CD4-positive, alpha-beta T cell (primary cell): ENCODE measurements at regions not wholly inside any gene's neighbourhood (a gene's known extent, or its start where the extent isn't known, plus 50 kb on each side); places are given as distances from the start of the nearest gene placed in this dataset. TPM values are rescaled to one million over a fixed set of nuclear protein-coding genes. Genes with fewer than 3 reads are reported as not detected.

ENCODE experiments used
- ATAC-seq: fragments of 200-7000 bp; cut with Tn5 transposase; one replicate; pipeline ENCODE4 v1.10.0; 2022; ENCODE audit warnings: mild to moderate bottlenecking; ENCODE audit not compliant: poor library complexity
- CTCF ChIA-PET: fragments of 350-600 bp; sonication (Branson Sonifier 250); formaldehyde crosslinking; loops from one replicate; lab custom pipeline; 2021; ENCODE audit warnings: antibody characterized with exemption, inconsistent platforms; lab: Charles Lee
- POLR2A ChIA-PET: fragments of 350-600 bp; sonication (Branson Sonifier 250); formaldehyde crosslinking; loops from one replicate; lab custom pipeline; 2021; ENCODE audit warnings: antibody characterized with exemption, inconsistent platforms; lab: Charles Lee
- DNase-seq, 14 experiments: peaks; one replicate each; pipeline ENCODE4 v3.0.0-alpha.2; 2013 to 2020; ENCODE audit warnings: mixed read lengths in 2 of 14
- H3K27ac ChIP-seq, 2 donors: one replicate each; pipeline versions ENCODE4 v1.5.1 to v1.7.0; 2013; ENCODE audit warnings: low read length in 2 of 2, low read depth in 1 of 2, mild to moderate bottlenecking in 1 of 2
- H3K27me3 ChIP-seq, 2 experiments: 1 replicate in 1 of 2; 2 replicates in 1 of 2; pipeline versions ENCODE4 v1.6.1 to v1.7.0; 2013; ENCODE audit warnings: low read length in 2 of 2, control low read depth in 1 of 2, mild to moderate bottlenecking in 1 of 2, moderate library complexity in 1 of 2; ENCODE audit not compliant: insufficient read depth in 2 of 2, control insufficient read depth in 1 of 2
- H3K36me3 ChIP-seq: one replicate; pipeline ENCODE4 v1.6.1; 2013; ENCODE audit warnings: low read length, control low read depth; ENCODE audit not compliant: insufficient read depth
- H3K4me1 ChIP-seq: one replicate; pipeline ENCODE4 v1.6.1; 2013; ENCODE audit warnings: low read length, control low read depth; ENCODE audit not compliant: insufficient read depth
- H3K4me3 ChIP-seq: one replicate; pipeline ENCODE4 v1.5.1; 2013; ENCODE audit warnings: mild to moderate bottlenecking, low read length, moderate library complexity
- H3K9me3 ChIP-seq, 2 experiments: 1 replicate in 1 of 2; 2 replicates in 1 of 2; pipeline versions ENCODE4 v1.6.1 to v1.7.0; 2013; ENCODE audit warnings: low read length in 2 of 2, mild to moderate bottlenecking in 2 of 2, control low read depth in 1 of 2, moderate library complexity in 1 of 2; ENCODE audit not compliant: control insufficient read depth in 1 of 2, insufficient read depth in 1 of 2
- H3K27ac Mint-ChIP-seq: one replicate; pipeline ENCODE4 v1.8.0; 2020; ENCODE audit warnings: mixed read lengths
- H3K27me3 Mint-ChIP-seq: one replicate; pipeline ENCODE4 v1.8.0; 2021; ENCODE audit warnings: mixed read lengths
- H3K36me3 Mint-ChIP-seq: one replicate; pipeline ENCODE4 v1.8.0; 2021; ENCODE audit warnings: low read depth, mixed read lengths
- H3K4me1 Mint-ChIP-seq: one replicate; pipeline ENCODE4 v1.8.0; 2021; ENCODE audit warnings: low read depth, mixed read lengths
- H3K4me3 Mint-ChIP-seq: one replicate; pipeline ENCODE4 v1.8.0; 2020; ENCODE audit warnings: mild to moderate bottlenecking, mixed read lengths
- H3K9me3 Mint-ChIP-seq: one replicate; pipeline ENCODE4 v1.8.0; 2020; ENCODE audit warnings: mixed read lengths
- intact Hi-C, 2 experiments: fragments of 100-400 bp; cut with DNase I in 1 of 2; cut with micrococcal nuclease in 1 of 2; formaldehyde crosslinking; loops; one replicate each; pipeline versions ENCODE4 v1.15.1 to v1.9.0; 2023 to 2025; cut with DNase I, micrococcal nuclease
- microRNA-seq: library from miRNA; unstranded; fragments of <30 nt; microRNA quantifications from one replicate; pipeline ENCODE4 v1.2.0, GENCODE V29; 2021; ENCODE audit warnings: borderline microRNAs expressed, borderline replicate concordance
- TF ChIP-seq, protein P1 (sequence below): fragments of 200-600 bp; IDR thresholded peaks from one replicate; pipeline ENCODE4 v1.8.0; 2022; ENCODE audit warnings: antibody characterized with exemption, mild to moderate bottlenecking

DNA sequence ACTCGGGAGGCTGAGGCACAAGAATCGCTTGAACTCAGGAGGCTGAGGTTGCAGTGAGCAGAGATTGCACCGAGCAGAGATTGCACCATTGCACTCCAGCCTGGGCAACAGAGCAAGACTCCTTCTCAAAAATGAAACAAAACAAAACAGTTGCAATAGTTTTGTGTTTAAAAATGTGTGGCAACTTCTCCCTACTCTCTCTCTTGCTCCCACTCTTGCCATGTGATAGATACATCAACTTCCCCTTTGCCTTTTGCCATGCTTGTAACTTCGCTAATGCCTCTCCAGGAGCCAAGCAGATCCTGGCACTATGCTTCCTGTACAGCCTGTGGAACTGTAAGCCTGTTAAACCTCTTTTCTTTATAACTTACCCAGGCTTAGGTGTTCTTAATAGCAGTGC, 52.5 kb upstream of the INTU start:
- Histone ChIP-seq H3K27ac (no peak overlapping the region), H3K9me3 (peaks cover 0 to 13% of the 10 kb centered on the region in 2 experiments), H3K4me1 (no peaks in the 10 kb centered on the region), H3K36me3 (no peaks in the 10 kb centered on the region), H3K27me3 (peaks cover 0 to 2% of the 10 kb centered on the region in 2 experiments), H3K4me3 (no peak overlapping the region)
- H3K36me3 Mint-ChIP-seq: no peaks in the 10 kb centered on the region
- no peak overlapping the region for H3K27ac Mint-ChIP-seq
- CTCF ChIA-PET: no interaction called here
- intact Hi-C loops: no loop called here
- no peak overlapping the region for H3K4me3 Mint-ChIP-seq
- H3K4me1 Mint-ChIP-seq: no peaks in the 10 kb centered on the region
- DNase-seq (no peak), ATAC-seq (no peak)
- H3K9me3 Mint-ChIP-seq: no peaks in the 10 kb centered on the region
- POLR2A ChIA-PET: no interaction called here
- TF ChIP-seq, protein P1, sequence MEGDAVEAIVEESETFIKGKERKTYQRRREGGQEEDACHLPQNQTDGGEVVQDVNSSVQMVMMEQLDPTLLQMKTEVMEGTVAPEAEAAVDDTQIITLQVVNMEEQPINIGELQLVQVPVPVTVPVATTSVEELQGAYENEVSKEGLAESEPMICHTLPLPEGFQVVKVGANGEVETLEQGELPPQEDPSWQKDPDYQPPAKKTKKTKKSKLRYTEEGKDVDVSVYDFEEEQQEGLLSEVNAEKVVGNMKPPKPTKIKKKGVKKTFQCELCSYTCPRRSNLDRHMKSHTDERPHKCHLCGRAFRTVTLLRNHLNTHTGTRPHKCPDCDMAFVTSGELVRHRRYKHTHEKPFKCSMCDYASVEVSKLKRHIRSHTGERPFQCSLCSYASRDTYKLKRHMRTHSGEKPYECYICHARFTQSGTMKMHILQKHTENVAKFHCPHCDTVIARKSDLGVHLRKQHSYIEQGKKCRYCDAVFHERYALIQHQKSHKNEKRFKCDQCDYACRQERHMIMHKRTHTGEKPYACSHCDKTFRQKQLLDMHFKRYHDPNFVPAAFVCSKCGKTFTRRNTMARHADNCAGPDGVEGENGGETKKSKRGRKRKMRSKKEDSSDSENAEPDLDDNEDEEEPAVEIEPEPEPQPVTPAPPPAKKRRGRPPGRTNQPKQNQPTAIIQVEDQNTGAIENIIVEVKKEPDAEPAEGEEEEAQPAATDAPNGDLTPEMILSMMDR: no peak
- H3K27me3 Mint-ChIP-seq: peaks cover 10% of the 10 kb centered on the region

DNA sequence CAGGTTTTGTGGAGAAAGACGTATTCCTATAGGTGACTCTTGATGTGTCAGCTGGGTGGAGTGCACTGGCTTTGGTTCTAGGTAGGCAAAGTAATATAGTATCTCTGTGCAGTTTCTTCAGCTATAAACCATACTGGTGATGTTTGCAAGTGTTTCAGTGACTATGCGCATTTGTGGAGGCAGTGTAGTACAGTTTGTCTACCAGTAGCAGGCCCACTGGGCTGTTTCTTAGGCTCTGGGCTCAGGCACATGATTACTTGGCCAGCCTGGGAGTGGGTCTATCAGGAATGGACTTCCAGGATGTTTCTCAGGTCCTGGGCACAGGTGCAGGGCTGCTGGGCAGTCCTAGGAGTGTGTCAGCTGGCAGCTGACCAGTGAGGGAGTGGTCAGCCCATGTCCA, 51.9 kb upstream of the INTU start:
- no peak overlapping the region for H3K27ac Mint-ChIP-seq

More for the DNA sequence above, 51.9 kb upstream of the INTU start:
- Histone ChIP-seq H3K4me3 (no peak overlapping the region), H3K27ac (no peak overlapping the region), H3K9me3 (peaks cover 0 to 13% of the 10 kb centered on the region in 2 experiments), H3K4me1 (no peaks in the 10 kb centered on the region), H3K27me3 (peaks cover 0 to 2% of the 10 kb centered on the region in 2 experiments), H3K36me3 (no peaks in the 10 kb centered on the region)
- ATAC-seq (no peak), DNase-seq (no peak)
- no peak overlapping the region for H3K4me3 Mint-ChIP-seq
- peaks cover 13% of the 10 kb centered on the region for H3K27me3 Mint-ChIP-seq
- intact Hi-C loops: no loop called here
- ChIA-PET CTCF (no interaction called here), POLR2A (no interaction called here)
- no peaks in the 10 kb centered on the region for H3K9me3 Mint-ChIP-seq
- TF ChIP-seq, protein P1: no peak
- H3K4me1 Mint-ChIP-seq: no peaks in the 10 kb centered on the region
- H3K36me3 Mint-ChIP-seq: no peaks in the 10 kb centered on the region

Small RNAs in the stretch of these regions (microRNA-seq; reads per million reads assigned to microRNA genes)
- not detected for gene MIR2054
